HepG2 (cell line): ENCODE measurements at regions not wholly inside any gene's neighbourhood (a gene's known extent, or its start where the extent isn't known, plus 50 kb on each side); places are given as distances from the start of the nearest gene placed in this dataset.

Experiments
- ATAC-seq: fragments of 200-7000 bp; cut with Tn5 transposase; 3 replicates; pipeline ENCODE4 v1.9.1; 2020; ENCODE audit warnings: mild to moderate bottlenecking, moderate library complexity
- BruUV-seq: library from RNA; stranded (reverse); fragments of 400-500 nt; replicated peaks from 2 replicates; lab custom pipeline; 2021; lab: Mats Ljungman, UMichigan
- CTCF ChIA-PET: fragments of 300-600 bp; formaldehyde crosslinking; extraction: SDS; loops from one replicate; lab custom pipeline; 2021; ENCODE audit warnings: low total read pairs, inconsistent platforms, low intra/inter-chr PET ratio; lab: Yijun Ruan, JAX
- POLR2A ChIA-PET: fragments of 350-600 bp; sonication (Branson Sonifier 250); formaldehyde crosslinking; loops from one replicate; lab custom pipeline; 2020; ENCODE audit warnings: antibody characterized with exemption, inconsistent platforms; lab: Yijun Ruan, JAX
- DNase-seq: peaks from one replicate; pipeline ENCODE4 v3.0.0-alpha.2; 2015; ENCODE audit warnings: low spot score
- FAIRE-seq: peaks from 3 replicates; lab custom pipeline; 2011; peaks lifted over from hg19 to GRCh38; lab: Jason Lieb, UNC
- H2AFZ ChIP-seq: one replicate; pipeline ENCODE4 v1.6.1; 2011; ENCODE audit warnings: low read length, inconsistent platforms
- H3K27ac ChIP-seq: fragments of 300-600 bp; 3 replicates; pipeline ENCODE4 v1.8.0; 2011; ENCODE audit warnings: mixed run types, mild to moderate bottlenecking, mixed read lengths, low read length, inconsistent platforms; ENCODE audit not compliant: insufficient read depth; ENCODE audit errors: extremely low read length
- H3K27me3 ChIP-seq, 2 experiments: fragments of 200-600 bp in 1 of 2; 2 replicates in 1 of 2; 3 replicates in 1 of 2; pipeline versions ENCODE4 v1.6.0 to v1.8.0; 2011; ENCODE audit warnings: low read length in 2 of 2, mild to moderate bottlenecking in 2 of 2, moderate library complexity in 2 of 2, inconsistent platforms in 1 of 2; ENCODE audit not compliant: insufficient read depth in 2 of 2, control insufficient read depth in 1 of 2
- H3K36me3 ChIP-seq, 2 experiments: fragments of 200-600 bp in 1 of 2; replicated peaks in 1 of 2; 2 replicates in 1 of 2; 3 replicates in 1 of 2; pipeline versions ENCODE4 v1.5.1 to v1.8.0; 2011; ENCODE audit warnings: low read length in 2 of 2, inconsistent platforms in 1 of 2; ENCODE audit not compliant: insufficient read depth in 2 of 2, control insufficient read depth in 1 of 2
- H3K4me1 ChIP-seq: 2 replicates; pipeline ENCODE4 v1.5.1; 2012; ENCODE audit warnings: low read length, inconsistent platforms; ENCODE audit not compliant: insufficient read depth
- H3K4me2 ChIP-seq: 2 replicates; pipeline ENCODE4 v1.6.0; 2011; ENCODE audit warnings: low read depth, low read length, inconsistent platforms
- H3K4me3 ChIP-seq, 3 experiments: fragments of 200-600 bp in 1 of 3; sonication (generic), shearing (Covaris generic) in 1 of 3; replicated peaks in 1 of 3; 2 replicates each; pipeline ENCODE4 v1.5.1; 2011 to 2016; ENCODE audit warnings: low read length in 3 of 3, inconsistent platforms in 2 of 3, low read depth in 2 of 3, mild to moderate bottlenecking in 2 of 3, control low read depth in 1 of 3, mixed read lengths in 1 of 3; ENCODE audit not compliant: insufficient read depth in 1 of 3
- H3K79me2 ChIP-seq: one replicate; pipeline ENCODE4 v1.6.1; 2011; ENCODE audit warnings: low read length, inconsistent platforms; ENCODE audit not compliant: insufficient read depth
- H3K9ac ChIP-seq: 2 replicates; pipeline ENCODE4 v1.6.0; 2011; ENCODE audit warnings: mild to moderate bottlenecking, low read depth, low read length, inconsistent platforms; ENCODE audit not compliant: insufficient read depth
- H3K9me3 ChIP-seq: 2 replicates; pipeline ENCODE4 v1.5.1; 2012; ENCODE audit warnings: mild to moderate bottlenecking, low read length
- H4K20me1 ChIP-seq: 2 replicates; pipeline ENCODE4 v1.6.0; 2011; ENCODE audit warnings: inconsistent platforms, mild to moderate bottlenecking, low read length, moderate library complexity; ENCODE audit not compliant: insufficient read depth
- FIP1L1 ChIP-seq: fragments of 200-400 bp; formaldehyde crosslinking; IDR thresholded peaks from 2 replicates; pipeline ENCODE4 v1.6.1; 2018; ENCODE audit warnings: low read depth, mild to moderate bottlenecking, low read length, moderate library complexity, borderline replicate concordance; ENCODE audit not compliant: insufficient read depth
- KDM4B ChIP-seq: sonication (generic); formaldehyde crosslinking; IDR thresholded peaks from 2 replicates; pipeline ENCODE4 v1.4.0; 2020; ENCODE audit warnings: missing genetic modification reagents
- MTA1 ChIP-seq: sonication (generic); formaldehyde crosslinking; IDR thresholded peaks from 2 replicates; pipeline ENCODE4 v1.4.0; 2020; ENCODE audit warnings: missing genetic modification reagents, mild to moderate bottlenecking, borderline replicate concordance
- NBN ChIP-seq: fragments of 450-650 bp; conservative IDR thresholded peaks from 2 replicates; pipeline ENCODE4 v1.6.1; 2017
- NFRKB ChIP-seq: fragments of 450-650 bp; IDR thresholded peaks from 2 replicates; pipeline ENCODE4 v1.6.1; 2017
- PAX8 ChIP-seq: sonication (generic); formaldehyde crosslinking; IDR thresholded peaks from 2 replicates; pipeline ENCODE4 v1.8.0; 2022; ENCODE audit warnings: mild to moderate bottlenecking, missing genetic modification reagents, borderline replicate concordance
- REL ChIP-seq: sonication (generic); formaldehyde crosslinking; conservative IDR thresholded peaks from 2 replicates; pipeline ENCODE4 v1.8.0; 2022; ENCODE audit warnings: mild to moderate bottlenecking, missing genetic modification reagents, moderate library complexity
- RFX3 ChIP-seq: IDR thresholded peaks from 2 replicates; pipeline ENCODE4 v1.6.1; 2016; ENCODE audit warnings: missing biosample characterization, missing genetic modification reagents
- TP53 ChIP-seq: sonication (generic); formaldehyde crosslinking; conservative IDR thresholded peaks from 2 replicates; pipeline ENCODE4 v1.4.0; 2020; ENCODE audit warnings: missing genetic modification reagents
- ZFP90 ChIP-seq: sonication (generic); formaldehyde crosslinking; IDR thresholded peaks from 2 replicates; pipeline ENCODE4 v1.8.0; 2022; ENCODE audit warnings: missing genetic modification reagents, mild to moderate bottlenecking, inconsistent platforms, borderline replicate concordance
- ZKSCAN5 ChIP-seq: sonication (generic); formaldehyde crosslinking; IDR thresholded peaks from 2 replicates; pipeline ENCODE4 v1.5.1; 2020; ENCODE audit warnings: mild to moderate bottlenecking, missing genetic modification reagents
- ZNF513 ChIP-seq: sonication (generic); formaldehyde crosslinking; conservative IDR thresholded peaks from 2 replicates; pipeline ENCODE4 v1.5.0; 2020; ENCODE audit warnings: missing genetic modification reagents
- ZNF563 ChIP-seq: sonication (generic); formaldehyde crosslinking; IDR thresholded peaks from 2 replicates; pipeline ENCODE4 v1.8.0; 2022; ENCODE audit warnings: mild to moderate bottlenecking, moderate library complexity, missing genetic modification reagents
- ZNF614 ChIP-seq: IDR thresholded peaks from 2 replicates; pipeline ENCODE4 v1.6.1; 2018; ENCODE audit warnings: missing biosample characterization, missing genetic modification reagents, inconsistent platforms, borderline replicate concordance
- WGBS: methylation state at CpG from one replicate; pipeline ENCODE4 v1.1.6; 2017; ENCODE audit warnings: low lambda C conversion rate; 5-methylcytosine and 5-hydroxymethylcytosine counted together
- in situ Hi-C: cut with HindIII; loops from 2 replicates; pipeline ENCODE4 v1.10.0; 2017; ENCODE audit warnings: low pct_unique_long_range_greater_than_20kb; ENCODE audit not compliant: extremely low pct_ligation_motif_present
- intact Hi-C: fragments of 100-400 bp; cut with micrococcal nuclease; formaldehyde crosslinking; loops from one replicate; pipeline ENCODE4 v1.10.0; 2022; ENCODE audit not compliant: unreplicated experiment
- TF ChIP-seq, protein P1 (sequence below): sonication (generic); formaldehyde crosslinking; IDR thresholded peaks from 2 replicates; pipeline ENCODE4 v1.8.0; 2022; ENCODE audit warnings: missing genetic modification reagents, low read depth, mild to moderate bottlenecking, borderline replicate concordance

GRCh38 chr18:75858754-75859153, 431.3 kb upstream of the SMIM21 start (continued):
- TF ChIP-seq KDM4B (CRISPR knock-in tag) (no peak), ZNF563 (CRISPR knock-in tag) (no peak)

GRCh38 chr18:75857558-75857957, 430.1 kb upstream of the SMIM21 start:
- Histone ChIP-seq H3K27ac (no peak overlapping the region), H3K9me3 (no peaks in the 10 kb centered on the region), H2AFZ (no peak overlapping the region), H4K20me1 (no peaks in the 10 kb centered on the region), H3K36me3 (no peaks in the 10 kb centered on the region), H3K27me3 (peaks cover 1 to 3% of the 10 kb centered on the region in 2 experiments; a peak in 2 of 5 replicates), H3K9ac (no peak overlapping the region), H3K4me3 (no peak overlapping the region), H3K79me2 (no peaks in the 10 kb centered on the region), H3K4me2 (no peak overlapping the region), H3K4me1 (no peaks in the 10 kb centered on the region)
- in situ Hi-C loops (no loop called here), intact Hi-C loops (no loop called here)
- FAIRE-seq (no peak), ATAC-seq (no peak), DNase-seq (no peak)
- 5% methylated on average over 6 of the region's 6 CpGs for WGBS
- ChIA-PET CTCF (no interaction called here), POLR2A (no interaction called here)
- TF ChIP-seq, protein P1, sequence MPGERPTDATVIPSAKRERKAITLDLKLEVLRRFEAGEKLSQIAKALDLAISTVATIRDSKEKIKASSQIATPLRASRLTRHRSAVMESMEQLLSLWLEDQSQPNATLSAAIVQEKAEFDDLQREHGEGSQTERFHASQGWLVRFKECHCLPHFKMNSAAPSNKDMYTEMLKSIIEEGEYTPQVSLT (CRISPR knock-in tag): no peak
- TF ChIP-seq ZNF614 (CRISPR knock-in tag): no peak
- no peak for TF ChIP-seq PAX8 (CRISPR knock-in tag)
- no peak for TF ChIP-seq ZNF513 (CRISPR knock-in tag)
- no peak for TF ChIP-seq MTA1 (CRISPR knock-in tag)
- TF ChIP-seq ZFP90: no peak
- no peak for TF ChIP-seq NFRKB
- TF ChIP-seq RFX3: no peak
- TF ChIP-seq ZKSCAN5: no peak
- TF ChIP-seq FIP1L1: no peak
- no peak for TF ChIP-seq TP53 (CRISPR knock-in tag)
- TF ChIP-seq NBN: no peak
- no peak for TF ChIP-seq REL (CRISPR knock-in tag)
- no TSS peak for BruUV-seq
